ENCODE measurements at regions not wholly inside any gene's neighbourhood (a gene's known extent, or its start where the extent isn't known, plus 50 kb on each side); places are given as distances from the start of the nearest gene placed in this dataset.

DNA sequence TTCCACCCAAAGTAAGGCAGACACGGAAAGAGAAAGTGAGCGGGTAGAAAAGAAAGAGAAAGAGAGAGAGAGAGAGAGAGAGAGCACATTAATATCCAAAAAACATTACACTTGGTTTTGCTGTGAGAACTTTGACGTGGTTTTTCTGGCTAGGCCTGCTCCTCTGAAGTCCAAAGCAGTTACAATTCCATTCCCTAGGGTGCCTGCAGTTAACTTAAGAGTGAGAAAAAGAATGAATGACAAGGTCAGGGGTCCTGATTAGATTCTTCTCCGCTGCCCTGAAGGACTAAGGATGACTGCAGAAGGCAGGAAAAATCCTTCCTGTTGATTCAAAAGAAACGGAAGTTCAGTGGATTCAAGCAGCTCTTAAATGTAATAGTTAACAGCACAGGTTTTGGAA lies 589.8 kb downstream of the PRELID2 start:
- no peak for DNase-seq (ENCODE audit: low spot score)

DNA sequence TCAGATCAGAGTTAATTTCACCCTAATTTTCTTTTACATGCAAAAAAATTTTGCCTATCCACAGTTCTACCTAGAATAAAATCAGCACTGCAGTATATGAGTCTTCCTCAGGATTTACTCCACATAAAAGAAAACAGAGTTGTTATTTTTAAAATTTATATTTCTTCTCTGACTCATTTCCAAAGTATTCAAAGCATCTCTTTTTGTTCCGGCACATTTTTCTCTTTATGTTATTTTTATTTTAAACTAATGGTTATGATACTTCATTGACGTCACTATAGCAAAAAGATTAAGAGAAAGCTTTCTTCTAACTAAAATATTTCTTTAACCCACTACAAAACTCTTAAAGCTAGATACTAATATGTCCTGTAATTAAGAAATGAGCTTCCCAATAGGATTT lies 590.4 kb downstream of the PRELID2 start:
- DNase-seq (ENCODE audit: low spot score): no peak

DNA sequence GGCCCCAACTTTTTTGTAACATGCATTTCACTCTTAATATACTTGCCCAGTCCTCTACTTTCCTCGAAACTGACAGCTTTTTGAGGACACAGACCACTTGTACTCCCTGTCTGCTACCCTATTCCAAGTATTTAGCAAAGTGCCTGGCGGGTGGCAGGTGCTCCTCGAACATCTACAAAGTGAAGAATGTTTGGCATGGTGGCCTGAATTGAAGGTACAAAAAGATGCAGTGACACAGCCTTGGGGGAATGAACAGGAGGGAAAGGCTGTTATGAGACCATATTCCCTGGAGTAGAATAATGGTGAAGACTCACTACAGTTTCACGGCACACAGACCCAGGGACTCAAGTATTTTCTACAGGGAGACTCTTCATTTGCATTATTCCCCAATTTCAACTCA lies 590.9 kb downstream of the PRELID2 start:
- no peak for DNase-seq (ENCODE audit: low spot score)

DNA sequence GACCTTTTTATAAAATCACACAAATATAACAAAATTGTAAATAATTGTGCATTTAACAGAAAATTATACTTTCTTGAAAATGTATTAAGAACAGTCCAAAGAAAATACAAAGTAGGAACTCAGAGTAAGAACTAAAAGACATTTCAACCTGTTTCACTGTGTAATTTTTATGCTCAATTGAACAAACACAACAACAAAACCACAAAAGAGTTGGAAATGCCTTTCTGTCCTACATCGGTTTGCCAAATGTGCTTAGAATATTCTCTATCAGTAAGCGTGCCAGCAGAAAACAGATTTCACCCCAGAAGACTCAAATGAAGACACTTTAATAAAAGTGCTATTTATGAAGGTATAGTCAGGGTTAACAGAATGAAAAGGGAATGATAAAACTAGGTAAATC lies 592.1 kb downstream of the PRELID2 start:
- no peak for DNase-seq (ENCODE audit: low spot score)

DNA sequence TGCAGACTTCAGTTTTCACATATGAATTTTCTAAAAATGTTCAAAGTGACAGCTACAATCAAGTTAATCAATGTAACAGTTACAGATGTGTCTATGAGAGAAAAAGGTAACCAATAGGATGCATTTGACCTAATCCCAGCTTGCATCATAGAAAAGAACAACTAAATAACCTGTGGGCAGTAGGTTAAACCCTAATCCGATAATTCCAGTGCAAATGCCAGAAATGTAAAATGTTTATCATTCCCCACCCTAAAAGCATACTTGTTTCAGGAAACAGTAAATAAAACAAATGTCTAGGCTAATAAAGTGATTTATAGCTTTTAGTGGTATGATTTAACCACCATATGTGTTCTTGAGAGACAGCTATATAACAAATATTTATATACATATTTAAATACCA lies 592.6 kb downstream of the PRELID2 start:
- DNase-seq (ENCODE audit: low spot score): no peak

DNA sequence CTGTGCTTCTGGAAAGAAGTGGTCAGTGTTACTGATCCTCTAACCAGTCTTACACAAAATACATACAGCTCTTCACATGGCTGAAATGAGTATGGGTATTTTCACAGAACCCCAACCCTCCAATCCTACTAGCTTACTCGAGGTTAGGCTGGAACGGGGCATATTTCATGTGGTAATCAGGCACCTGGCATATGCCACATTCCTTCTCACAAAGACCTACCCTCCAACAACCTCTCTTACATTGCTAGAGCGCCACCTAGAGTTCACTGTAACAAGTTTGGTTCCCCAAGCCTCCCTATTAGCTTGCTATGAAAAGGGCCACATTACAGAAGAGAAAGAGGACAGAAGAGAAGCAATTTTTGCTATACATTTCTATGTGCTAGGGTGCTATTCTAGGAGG lies 597.3 kb downstream of the PRELID2 start:
- DNase-seq (ENCODE audit: low spot score): peak; percentile 3

DNA sequence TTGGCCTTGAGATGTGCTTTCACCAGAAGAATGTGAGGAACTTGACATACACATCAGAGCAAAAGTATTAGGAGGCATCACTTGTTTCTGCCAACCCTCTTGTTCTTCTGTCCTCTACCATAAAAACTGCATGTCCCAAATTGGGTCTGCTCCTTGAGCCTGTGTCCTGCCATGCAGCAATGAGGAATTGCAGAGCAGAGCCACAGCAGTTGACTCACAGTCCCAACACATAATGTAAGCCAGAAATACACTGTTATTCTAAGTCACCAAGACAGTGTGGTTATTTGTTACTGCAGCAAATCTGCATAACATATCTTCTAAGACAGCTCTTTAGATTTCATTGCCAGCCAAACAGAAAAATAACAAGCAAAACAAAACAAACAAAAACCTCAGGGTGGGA lies 598.2 kb downstream of the PRELID2 start:
- DNase-seq (ENCODE audit: low spot score): no peak

DNA sequence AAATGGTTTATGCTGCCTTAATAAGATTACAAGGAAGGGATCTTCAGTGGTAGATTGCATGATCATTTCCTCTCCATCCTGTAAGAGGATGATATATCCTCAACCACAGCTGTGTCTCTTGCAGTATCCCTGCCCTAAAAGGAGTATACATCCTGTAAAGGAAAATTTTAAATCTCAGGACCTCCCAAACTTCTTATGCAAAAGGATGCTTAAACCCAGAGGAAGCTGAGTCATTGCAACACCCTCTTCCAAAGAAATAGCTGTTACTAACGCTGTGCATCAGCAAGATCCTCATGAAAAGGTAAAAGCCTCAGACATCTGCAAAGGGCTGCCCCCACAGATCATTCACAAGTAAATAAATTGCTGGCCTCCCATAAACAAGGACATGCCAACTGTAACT lies 599.0 kb downstream of the PRELID2 start:
- no peak for DNase-seq (ENCODE audit: low spot score)

DNA sequence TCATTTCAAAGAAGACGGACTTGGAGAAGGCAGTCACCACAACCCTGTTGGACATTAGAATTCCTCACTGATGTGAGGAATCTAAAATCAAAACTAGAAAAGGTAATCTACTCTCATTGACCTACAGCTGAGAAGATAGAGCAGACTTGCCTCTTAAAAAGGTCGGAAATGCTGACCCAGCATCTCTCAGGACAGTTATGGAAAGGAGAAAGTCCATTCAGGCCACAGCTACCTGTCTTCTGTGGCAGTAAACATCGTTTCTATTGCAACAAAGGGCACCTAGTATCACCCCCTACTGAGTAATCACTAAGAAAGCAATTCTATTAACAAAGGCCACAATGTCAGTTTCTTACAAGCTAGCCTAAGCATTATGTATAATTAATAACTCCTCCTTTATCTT lies 601.7 kb downstream of the PRELID2 start:
- DNase-seq (ENCODE audit: low spot score): no peak

DNA sequence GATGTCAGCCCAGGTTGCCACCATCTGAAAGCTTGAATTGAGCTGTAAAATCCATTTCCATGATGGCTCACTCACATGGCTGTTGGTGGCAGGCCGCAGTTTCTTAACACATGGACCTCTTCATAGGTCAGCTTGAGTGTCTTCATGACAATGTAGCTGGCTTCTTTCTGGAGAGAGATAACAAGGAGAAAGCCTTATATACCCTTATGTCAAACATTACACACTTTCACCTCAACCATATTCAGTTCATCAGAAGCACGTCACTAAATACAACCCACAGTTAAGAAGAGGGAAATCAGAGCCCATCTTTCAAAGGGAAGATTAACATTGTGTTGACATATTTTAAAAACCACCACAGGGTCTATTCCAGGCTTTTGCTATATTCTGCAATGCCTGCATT lies 604.4 kb downstream of the PRELID2 start:
- DNase-seq (ENCODE audit: low spot score): no peak

DNA sequence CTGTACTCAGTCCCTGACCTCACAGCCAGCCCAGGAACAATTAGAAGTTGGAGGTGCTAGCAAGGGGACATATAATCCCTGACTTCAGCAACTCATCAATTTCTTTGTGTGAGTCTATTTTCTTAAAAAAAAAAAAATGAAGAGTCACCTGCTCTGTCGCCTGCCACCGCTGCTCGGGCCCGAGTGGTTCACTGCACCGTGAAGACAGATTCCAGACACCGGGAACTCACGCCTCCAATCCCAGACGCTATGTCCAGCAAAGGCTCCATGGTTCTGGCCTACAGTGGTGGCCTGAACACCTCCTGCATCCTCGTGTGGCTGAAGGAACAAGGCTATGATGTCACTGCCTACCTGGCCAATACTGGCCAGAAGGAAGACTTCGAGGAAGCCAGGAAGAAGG lies 606.6 kb downstream of the PRELID2 start:
- DNase-seq (ENCODE audit: low spot score): no peak

DNA sequence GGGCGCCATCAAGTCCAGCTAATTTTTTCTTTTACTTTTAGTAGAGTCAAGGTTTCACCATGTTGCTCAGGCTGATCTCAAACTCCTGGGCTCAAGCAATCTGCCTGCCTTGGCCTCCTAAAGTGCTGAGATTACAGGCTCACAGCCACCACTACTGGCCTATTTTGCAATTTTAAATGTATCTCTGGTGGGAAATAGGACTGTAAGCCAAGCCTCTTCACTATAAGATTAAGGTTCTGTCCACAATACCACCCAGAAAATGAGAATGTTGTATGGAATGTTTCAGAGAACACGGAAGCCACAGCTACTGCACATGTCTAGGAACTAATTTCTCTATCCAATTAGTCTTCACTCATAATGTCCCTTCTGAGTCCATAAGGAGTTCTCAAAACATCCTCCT lies 607.3 kb downstream of the PRELID2 start:
- no peak for DNase-seq (ENCODE audit: low spot score)

DNA sequence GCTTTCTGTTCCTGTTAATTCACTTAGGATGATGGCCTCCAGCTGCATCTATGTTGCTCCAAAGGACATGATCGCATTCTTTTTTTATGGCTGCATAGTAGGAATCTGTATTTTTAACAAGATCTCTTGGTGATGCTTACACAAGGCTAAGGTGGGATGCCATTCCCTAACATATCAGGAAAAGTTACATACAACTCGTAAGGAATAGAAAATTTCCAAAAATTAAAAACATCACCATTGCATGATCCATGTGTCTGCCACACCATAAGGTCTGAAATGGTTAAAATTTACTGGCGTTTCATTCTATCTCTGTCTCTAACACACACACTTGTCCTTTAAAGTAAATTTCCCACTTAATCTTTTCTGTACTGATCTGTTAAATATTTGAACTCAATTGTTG lies 608.4 kb downstream of the PRELID2 start:
- no peak for DNase-seq (ENCODE audit: low spot score)

DNA sequence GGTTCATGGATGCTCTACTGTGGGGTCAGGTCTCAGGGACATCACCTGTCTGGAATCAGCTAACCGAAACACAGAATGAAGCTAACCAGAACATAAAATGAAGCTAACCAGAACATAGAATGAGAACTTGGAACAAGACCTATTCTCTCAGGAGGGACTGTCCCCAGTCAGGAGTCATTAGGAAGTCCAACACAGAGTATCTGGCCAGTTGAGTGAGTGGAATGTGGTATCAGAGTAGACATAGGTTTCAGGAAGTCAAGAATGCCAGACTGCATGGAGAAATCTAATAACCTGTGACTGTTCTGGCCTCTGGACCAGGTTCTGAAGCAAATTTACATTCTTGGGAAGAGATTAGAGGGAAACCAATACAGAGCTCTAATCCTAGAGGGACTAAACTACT lies 609.6 kb downstream of the PRELID2 start:
- DNase-seq (ENCODE audit: low spot score): no peak

DNA sequence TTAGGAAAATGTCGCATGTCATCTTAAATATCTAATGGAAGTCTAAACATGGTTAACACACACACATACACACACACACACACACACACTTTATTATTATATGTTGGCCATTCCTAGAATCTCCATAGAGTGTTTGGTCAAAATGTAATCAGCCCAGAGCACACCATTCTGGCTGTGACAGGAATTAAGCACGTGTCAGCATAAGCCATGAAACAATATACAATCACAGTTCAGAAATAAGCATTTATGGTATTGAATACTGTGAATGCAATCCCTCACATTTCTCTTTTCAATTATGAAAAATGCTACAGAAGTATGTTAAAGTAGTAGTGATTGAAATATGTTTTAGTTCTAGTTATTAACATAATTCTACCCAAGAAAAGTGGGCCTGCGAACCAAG lies 611.6 kb downstream of the PRELID2 start:
- no peak for DNase-seq (ENCODE audit: low spot score)

DNA sequence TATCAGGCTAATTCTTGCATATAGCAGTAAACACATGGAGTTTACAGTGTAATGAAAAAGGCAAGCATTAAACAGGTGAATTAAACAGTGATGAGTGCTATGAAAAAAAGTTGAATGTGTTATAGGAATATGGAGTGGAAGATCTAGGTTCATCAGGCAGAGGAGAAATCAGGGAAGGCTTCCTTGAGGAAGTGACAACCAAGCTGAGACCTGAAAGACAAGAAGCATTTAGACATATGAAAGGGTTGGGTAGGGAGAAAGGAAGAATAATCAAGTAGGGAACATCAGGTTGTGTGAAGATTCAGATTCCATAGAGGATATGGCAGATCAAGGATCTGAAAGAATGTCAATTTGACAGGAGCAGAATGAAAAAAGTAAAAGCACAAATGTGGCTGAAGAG lies 612.5 kb downstream of the PRELID2 start:
- no peak for DNase-seq (ENCODE audit: low spot score)

DNA sequence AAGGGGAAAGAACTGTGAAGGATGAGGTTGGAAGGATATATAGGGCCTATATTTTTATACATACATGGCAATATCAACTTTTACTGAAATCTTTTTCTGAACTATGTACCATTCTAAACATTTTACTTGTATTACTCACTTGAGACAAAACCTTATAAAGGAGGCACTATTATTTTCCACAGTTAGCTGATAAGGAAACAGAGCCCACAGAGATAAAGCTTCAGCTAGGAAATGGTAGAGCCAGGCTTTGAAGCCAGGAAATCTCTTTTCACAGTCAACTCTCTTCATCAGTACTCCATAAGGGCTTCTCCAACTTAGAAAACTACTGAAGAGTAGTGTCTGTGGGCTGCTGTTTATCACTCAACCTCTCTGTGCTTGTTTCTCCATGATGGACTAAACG lies 613.7 kb downstream of the PRELID2 start:
- no peak for DNase-seq (ENCODE audit: low spot score)

DNA sequence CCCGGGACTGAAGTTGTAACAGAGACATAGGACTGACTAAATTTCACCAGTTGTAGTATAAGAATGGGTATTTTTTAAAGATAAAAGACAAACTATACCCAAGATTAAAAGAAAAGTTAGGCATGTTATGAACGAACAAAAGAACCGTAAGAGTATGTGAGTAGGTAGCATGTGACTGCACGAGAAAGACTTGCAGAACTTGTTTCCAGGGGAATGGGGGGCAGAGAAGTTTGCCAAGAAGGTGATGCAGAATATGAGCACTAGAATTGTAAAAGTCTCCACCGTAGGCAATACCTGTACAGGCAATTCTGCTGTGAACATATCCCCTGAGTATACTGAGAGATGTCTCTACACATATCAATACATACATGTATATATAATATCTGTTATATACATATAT lies 614.7 kb downstream of the PRELID2 start:
- DNase-seq (ENCODE audit: low spot score): no peak

DNA sequence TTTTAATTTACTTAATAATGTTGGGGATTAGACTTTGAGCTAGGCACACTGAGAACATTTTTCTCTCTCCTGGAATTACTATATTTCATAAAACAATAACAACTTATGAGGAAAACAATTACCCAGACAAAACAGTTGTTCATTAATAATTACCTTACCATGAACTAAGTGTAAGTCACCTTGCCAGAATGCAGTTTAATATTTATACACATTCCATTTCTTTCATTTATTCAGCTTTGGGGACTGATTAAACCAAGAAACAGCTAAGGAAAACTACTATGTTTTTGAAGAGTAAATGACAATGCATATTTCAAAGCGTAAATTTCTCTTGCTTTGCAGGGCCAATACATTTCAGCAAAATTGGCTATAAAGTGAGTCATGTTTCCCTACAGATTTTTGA lies 616.2 kb downstream of the PRELID2 start:
- no peak for DNase-seq (ENCODE audit: low spot score)

DNA sequence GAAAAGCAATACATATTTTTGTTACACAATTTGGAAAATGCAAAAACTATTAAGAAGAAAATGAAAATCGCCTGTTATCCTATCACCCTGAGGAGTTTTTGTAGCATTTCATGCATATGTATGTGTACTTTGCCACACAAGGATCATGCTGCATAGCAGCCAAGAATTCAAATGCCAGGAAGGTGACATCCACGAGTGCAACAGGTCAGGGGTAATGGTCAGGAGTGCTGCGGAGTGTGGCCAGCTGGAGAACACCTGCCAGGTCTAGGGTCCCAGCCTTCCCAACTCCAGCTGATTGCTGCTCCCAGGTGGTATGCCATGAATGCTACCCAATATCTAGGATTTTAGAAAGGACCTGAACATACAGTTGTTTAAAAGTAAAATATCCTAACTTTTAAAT lies 617.1 kb downstream of the PRELID2 start:
- no peak for DNase-seq (ENCODE audit: low spot score)

DNA sequence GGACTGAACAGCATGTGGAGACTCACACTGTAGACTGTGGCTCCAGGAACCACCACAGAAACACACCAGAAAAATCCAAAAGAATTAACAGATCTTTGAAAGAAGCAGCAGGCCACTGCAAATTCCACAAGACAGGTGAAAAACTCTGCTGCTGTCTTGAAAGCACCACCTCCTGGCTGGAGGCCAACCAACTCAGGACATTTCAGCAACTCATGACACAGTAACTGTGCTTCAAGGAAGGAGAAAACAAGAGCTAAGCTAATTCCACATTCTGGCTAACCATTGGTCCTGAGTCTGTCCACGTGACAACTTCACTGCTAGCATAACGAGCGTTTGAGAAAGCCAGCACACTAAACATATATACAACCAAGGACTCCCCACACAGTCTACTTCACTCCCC lies 625.1 kb downstream of the PRELID2 start:
- no peak for DNase-seq (ENCODE audit: low spot score)

DNA sequence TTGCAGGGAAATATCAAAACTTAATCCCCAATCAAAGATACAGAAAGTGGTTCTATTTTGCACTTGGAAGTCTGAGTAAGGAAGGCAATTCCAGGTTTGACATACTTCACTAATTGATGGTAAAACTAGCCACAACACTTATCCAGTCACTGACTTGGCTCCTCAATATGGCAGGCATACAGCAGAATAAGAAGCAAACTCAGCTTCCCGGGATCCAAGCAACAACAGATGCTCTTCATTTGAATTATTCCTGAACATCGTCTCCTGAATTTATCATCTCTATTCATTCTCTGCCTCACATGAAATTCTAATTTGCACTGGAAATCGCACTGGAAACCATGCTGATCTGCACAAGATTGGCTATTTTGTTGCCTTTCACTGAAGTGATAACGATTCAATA lies 629.6 kb downstream of the PRELID2 start:
- no peak for DNase-seq (ENCODE audit: low spot score)

DNA sequence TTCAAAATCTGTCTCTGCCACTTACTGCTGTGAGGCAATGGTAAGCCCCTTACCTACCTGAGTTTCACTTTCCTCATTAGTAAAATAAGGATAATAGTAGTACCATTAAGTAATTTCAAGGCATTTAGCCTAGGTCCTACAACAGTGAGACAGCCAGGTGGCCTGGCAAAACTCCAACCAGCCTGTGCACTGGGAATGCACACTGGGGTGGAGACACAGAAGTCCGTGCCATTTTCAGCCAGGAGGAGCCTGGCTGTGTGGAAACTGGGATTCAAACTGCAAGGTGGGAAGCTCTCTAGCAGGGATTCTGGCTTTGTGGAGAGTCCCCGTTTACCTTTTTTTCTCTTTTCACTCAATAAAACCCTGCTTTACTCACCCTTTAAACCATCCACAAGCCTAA lies 630.4 kb downstream of the PRELID2 start:
- DNase-seq (ENCODE audit: low spot score): no peak

DNA sequence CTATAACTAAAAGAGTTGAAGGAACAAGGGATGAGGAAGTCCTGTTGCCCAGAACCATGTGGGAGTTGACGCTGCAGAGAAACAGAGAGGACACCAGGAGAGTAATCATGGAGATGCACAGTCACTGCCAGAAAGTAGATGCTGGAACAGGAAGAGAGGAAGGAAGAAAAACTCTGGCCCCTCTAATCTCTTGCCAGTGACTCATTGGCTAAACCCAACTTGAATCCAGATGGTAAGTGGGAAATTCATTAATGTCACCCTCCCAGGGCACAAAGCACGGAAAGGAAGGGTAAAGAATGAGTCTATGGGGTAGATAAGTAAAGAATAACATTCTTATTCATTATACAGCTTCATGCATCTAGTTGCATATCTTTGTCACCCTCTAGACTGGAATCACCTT lies 631.9 kb downstream of the PRELID2 start:
- no peak for DNase-seq (ENCODE audit: low spot score)

DNA sequence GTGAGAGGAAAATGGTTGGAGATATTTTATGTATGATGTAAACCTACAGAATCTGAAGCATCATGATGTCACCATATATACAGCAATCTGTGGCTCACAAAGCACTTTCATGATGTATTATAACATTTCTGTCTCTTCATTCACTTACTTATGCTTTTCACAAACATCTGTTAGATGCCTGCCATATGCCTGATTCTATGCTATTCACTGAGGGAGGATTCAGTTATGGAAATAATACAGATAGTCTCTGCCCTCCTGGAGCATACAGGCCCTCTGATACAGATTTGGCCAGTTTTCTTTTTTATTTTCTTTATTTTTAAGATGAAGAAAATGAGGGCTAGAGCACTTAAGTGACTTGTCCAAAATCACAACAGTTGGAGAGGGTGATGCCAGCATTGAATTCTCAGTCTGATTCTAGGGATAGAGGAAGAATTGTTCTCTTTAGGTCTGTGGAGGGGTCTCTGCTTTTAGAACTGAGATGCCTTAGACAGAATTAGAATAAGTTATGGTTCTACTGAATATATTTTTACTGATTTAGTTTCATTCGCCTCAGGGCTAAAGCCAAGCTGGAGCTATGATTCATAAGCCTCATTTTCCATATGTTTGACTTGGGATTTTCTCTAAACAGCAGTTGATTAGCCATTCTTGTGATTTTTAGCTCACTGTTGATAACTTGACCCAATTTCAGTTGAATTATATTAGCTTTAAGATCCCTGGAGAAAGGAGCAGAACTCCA lies 636.4 kb downstream of the PRELID2 start:
- DNase-seq (ENCODE audit: low spot score): no peak

All from HuH-7.5 (cell line).